ENCODE measurements at regions not wholly inside any gene's neighbourhood (a gene's known extent, or its start where the extent isn't known, plus 50 kb on each side); places are given as distances from the start of the nearest gene placed in this dataset.
A peak's percentile ranks its signal among the peaks of the same experiment; 100 is the strongest.

DNA sequence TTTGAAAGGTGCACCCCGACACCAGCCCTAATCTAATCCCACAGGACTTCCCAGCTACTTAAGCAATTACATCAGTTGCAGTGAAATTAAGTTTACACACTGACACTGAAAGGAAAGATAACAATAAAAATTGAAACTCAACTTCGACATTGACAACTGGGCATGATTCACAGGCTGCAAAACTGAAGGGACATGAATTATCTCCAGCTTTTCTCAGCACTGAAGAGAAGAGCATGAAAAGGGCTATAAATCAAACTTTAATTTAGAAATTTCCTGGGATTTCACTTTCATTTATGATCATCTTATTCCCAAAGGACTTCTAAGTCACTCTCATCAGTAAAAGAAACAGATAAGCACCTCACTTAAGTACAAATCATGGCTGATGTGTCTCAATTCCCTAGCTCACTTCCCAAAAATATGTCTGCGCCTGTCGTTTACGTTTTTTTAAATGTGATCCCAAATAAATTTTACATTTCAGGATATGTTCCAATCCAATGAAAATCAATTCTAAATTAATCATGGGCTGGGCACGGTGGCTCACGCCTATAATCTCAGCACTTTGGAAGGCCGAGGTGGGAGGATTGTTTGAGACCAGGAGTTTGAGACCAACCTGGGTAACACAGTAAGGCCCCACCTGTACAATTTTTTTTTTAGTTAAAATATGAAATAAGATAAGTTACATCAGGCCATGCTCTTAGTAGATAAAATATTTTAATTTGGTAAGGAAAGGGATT, 134.4 kb upstream of the TBL1X start:
- DNase-seq (ENCODE audit: missing footprints) (no peak), ATAC-seq (no peak)
- intact Hi-C loops (cut with DNase I): no loop called here

DNA sequence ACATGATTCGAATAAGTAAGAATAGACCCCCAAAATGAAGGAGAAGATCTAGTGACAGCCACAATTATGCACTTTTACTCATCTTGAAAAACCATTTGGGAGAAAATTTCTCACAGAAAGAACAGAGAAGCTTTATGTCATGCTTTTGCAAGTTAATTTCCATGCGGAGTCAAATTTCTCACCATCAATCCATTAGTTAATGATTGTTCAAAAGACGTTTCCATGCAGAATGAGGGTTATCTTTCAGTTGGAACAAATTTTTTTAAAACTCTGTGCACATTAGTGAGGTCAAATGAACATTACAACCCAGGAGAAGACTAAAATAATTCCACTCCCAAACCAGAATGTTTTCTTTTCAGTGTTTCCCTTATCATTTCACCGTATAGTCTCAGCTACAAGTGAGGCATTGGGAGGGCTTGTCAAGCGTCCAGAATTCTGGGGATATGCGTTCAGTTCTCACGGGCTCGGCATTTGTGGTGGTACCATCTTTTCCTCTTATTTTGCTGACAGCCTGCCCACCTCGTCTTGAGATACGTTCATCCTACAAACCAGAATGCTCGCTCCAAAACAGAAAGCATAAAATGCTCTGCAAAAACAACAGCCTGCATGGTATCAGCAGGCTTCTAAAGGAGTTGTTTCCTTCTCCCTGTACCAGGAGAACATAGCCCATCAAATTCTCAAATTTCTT, 130.8 kb upstream of the TBL1X start:
- intact Hi-C loops (cut with DNase I): no loop called here
- DNase-seq (ENCODE audit: missing footprints): no peak
- ATAC-seq: no peak

- no peak for DNase-seq (ENCODE audit: missing footprints)
- intact Hi-C loops (cut with DNase I): no loop called here
- ATAC-seq: no peak
Measured at GRCh38 chrX:9335251-9335650, 129.6 kb upstream of the TBL1X start.

DNA sequence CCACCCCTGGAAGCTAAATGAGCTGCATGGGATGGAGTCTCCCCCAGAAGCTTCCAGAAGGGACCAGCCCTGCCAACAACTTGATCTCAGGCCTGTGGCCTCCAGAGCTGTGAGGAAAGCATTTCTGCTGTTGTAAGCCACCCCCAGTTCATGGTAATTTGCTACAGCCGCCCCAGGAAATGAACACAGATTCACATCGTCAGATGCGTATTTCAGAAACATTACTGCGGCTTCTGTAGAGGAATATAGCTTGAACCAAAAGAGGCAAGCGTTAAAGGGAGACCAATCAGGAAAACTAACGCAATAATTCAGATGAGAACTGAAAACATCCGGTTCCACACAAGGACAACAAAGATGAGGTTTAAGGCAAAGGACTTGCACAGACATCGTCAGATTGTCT, 128.4 kb upstream of the TBL1X start:
- intact Hi-C loops (cut with DNase I): no loop called here
- DNase-seq (ENCODE audit: missing footprints): no peak
- ATAC-seq: no peak

- DNase-seq (ENCODE audit: missing footprints) (no peak), ATAC-seq (peak; percentile 44)
- intact Hi-C loops (cut with DNase I): no loop called here
Measured at GRCh38 chrX:9337046-9337445, 127.8 kb upstream of the TBL1X start.

GRCh38 chrX:9338986-9339385, 125.9 kb upstream of the TBL1X start:
- no peak for ATAC-seq
- intact Hi-C loops (cut with DNase I): no loop called here

GRCh38 chrX:9339603-9340491, 125.0 kb upstream of the TBL1X start:
- peak; percentile 71 for ATAC-seq
- intact Hi-C loops (cut with DNase I): no loop called here
- no peak for DNase-seq (ENCODE audit: missing footprints)

More at GRCh38 chrX:9338986-9339385, 125.9 kb upstream of the TBL1X start:
- no peak for DNase-seq (ENCODE audit: missing footprints)

DNA sequence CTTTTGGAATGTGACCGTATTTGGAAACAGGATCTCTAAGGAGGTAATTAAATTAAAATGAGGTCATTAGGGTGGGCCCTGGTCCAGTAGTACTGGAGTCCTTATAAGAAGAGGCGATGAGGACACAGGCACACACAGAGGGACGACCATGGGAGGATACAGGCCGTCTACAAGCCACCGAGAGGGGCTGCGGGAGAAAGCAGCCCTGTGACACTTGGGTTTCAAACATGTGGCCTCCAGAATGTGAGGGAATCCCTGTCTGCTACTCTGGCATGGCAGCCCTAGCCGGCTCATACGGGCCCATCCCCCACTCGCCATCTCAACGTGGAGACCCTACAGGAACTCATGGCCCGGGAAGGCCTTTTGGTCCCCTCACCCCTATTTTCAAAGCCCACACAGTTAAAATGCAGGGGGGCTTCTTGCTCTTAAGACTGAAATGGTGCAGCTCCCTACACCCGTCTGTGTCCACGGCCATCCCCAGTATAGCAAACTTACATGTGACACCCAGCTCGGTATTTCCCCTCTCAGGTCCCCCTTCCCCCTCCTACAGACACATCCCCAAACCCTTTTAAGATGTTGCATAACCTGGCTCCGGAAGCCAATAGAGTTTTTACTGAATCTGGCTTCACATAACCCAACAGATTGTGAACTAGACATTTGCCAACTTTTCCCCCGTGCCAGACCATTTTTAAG, 124.1 kb upstream of the TBL1X start:
- DNase-seq (ENCODE audit: missing footprints) (no peak), ATAC-seq (peak; percentile 76)
- intact Hi-C loops (cut with DNase I): no loop called here

- ATAC-seq: peak; percentile 9
- intact Hi-C loops (cut with DNase I): loop anchor here (1.0 kb wide), 1 partner anchor 122 kb away; no protein-coding TSS in a partner anchor
- peak; percentile 85 for DNase-seq (ENCODE audit: missing footprints)
Measured at GRCh38 chrX:9341291-9342201, 123.3 kb upstream of the TBL1X start.

GRCh38 chrX:9342561-9343051, 122.3 kb upstream of the TBL1X start:
- intact Hi-C loops (cut with DNase I): loop anchor here (1.0 kb wide), 1 partner anchor 121 kb away; no protein-coding TSS in a partner anchor
- peak; percentile 85 for ATAC-seq
- peak; percentile 89 for DNase-seq (ENCODE audit: missing footprints)

- no peak for DNase-seq (ENCODE audit: missing footprints)
- intact Hi-C loops (cut with DNase I): no loop called here
- ATAC-seq: no peak
Measured at GRCh38 chrX:9343971-9344370, 120.9 kb upstream of the TBL1X start.

- no peak for DNase-seq (ENCODE audit: missing footprints)
- no peak for ATAC-seq
- intact Hi-C loops (cut with DNase I): no loop called here
Measured at GRCh38 chrX:9345957-9346356, 118.9 kb upstream of the TBL1X start.

DNA sequence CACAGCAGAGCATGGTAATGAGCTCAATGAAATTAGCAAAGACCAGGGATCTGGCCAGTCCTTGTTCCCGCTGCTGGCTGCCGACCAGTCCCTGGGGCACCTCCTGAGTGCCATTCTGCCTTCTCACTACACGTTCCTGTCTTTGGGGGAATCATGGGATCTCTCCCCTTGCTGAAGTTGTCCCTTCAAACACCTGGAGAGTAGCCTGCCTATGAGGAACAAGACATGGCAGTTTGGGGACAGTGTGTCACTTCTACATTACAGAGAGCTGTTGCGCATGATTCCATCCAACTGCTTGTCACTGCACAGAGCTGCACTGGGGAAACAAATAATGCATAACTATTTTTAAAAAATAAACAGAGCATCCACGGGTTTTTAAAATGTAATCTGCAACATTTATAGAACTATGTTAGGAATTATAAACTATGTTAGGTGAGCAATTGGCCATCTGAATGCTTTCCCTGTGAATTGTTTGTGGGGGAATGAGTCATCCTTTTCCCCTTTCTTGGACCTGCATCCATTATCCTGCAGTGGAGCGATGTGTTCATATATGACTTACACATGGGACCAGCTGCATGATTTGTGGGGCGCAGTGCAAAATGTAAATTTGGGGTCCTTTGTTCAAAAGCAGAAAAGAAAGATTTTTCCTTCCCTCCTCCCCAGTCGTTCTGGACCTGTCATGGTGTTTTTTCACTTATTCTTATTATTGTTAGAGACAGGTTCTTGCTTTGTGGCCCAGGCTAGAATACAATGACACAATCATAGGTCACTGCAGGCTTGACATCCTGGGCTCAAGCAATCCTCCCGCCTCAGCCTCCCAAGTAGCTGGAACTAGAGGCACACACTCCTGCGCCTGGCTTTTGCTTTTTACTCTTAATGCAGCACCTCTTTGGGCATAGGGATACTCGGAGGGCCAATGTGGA, 115.0 kb upstream of the TBL1X start:
- intact Hi-C loops (cut with DNase I): no loop called here
- DNase-seq (ENCODE audit: missing footprints): no peak
- no peak for ATAC-seq

DNA sequence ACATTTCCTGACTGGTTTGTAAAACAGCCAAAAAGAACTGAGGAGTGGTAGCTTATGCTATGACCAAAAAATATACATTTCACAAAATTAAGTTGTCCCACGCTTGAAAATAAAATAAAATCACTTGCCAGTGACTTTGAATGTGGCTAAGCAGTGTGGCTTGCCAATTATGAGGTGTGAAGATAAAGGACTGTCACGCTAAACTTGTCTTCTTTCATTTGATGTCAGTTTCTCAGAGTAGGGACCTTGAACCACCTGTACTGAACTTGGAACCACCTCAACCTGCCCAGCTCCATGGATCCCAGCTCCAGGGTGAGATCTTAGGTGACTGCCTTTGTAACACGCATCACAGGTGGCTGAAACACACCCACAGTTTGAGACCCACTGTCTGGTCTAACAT, 113.7 kb upstream of the TBL1X start:
- ATAC-seq (no peak), DNase-seq (ENCODE audit: missing footprints) (no peak)
- intact Hi-C loops (cut with DNase I): no loop called here

DNA sequence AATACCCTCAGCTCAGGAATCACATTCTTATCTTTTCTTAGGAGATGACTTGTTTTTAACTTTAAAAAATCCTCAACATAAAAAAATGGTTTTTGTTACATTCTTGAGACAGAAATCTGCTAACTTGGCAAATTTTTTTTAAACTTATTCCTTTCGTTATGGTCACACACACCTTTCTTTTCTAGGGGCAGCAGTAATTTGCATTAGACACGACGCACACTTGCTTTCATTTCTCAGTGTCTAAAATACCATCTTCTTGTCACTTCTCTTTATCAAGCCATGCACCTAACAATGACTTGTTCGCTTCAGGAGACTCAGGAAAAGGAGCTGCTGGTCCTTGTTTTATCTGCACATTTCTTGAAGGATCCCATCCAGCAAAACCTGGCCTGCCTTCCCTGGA, 112.6 kb upstream of the TBL1X start:
- ATAC-seq (no peak), DNase-seq (ENCODE audit: missing footprints) (no peak)
- intact Hi-C loops (cut with DNase I): no loop called here

GRCh38 chrX:9352694-9353411, 112.0 kb upstream of the TBL1X start:
- intact Hi-C loops (cut with DNase I): no loop called here
- ATAC-seq: peak; percentile 34
- no peak for DNase-seq (ENCODE audit: missing footprints)
